ENCODE measurements at regions not wholly inside any gene's neighbourhood (a gene's known extent, or its start where the extent isn't known, plus 50 kb on each side); places are given as distances from the start of the nearest gene placed in this dataset.

- TF ChIP-seq POLR2AphosphoS5 (IDR thresholded peaks at IDR 0.05; ENCODE audit: low read depth, low read length) (no peak), REST (IDR thresholded peaks at IDR 0.05; ENCODE audit: insufficient read depth in 1 of 2, low read depth in 2 of 2, low read length in 2 of 2) (no peak), TAF1 (IDR thresholded peaks at IDR 0.05; ENCODE audit: borderline replicate concordance, insufficient read depth, low read length) (no peak)
Observed at GRCh38 chrX:9327086-9327746, 137.6 kb upstream of the TBL1X start.
